Ishikawa (cell line): ENCODE measurements at regions not wholly inside any gene's neighbourhood (a gene's known extent, or its start where the extent isn't known, plus 50 kb on each side); places are given as distances from the start of the nearest gene placed in this dataset.

ENCODE experiments used
- CEBPB ChIP-seq: IDR thresholded peaks from 2 replicates; pipeline ENCODE4 v1.6.1; 2012
- CREB1 ChIP-seq: IDR thresholded peaks from 2 replicates; pipeline ENCODE4 v1.6.1; 2012; ENCODE audit warnings: low read depth
- EGR1 ChIP-seq: IDR thresholded peaks from 2 replicates; pipeline ENCODE4 v1.6.1; 2012
- EP300 ChIP-seq: IDR thresholded peaks from 2 replicates; pipeline ENCODE4 v1.6.1; 2012; ENCODE audit warnings: borderline replicate concordance
- FOXM1 ChIP-seq: IDR thresholded peaks from 2 replicates; pipeline ENCODE4 v1.6.1; 2012; ENCODE audit warnings: low read depth, borderline replicate concordance
- NFIC ChIP-seq: IDR thresholded peaks from 2 replicates; pipeline ENCODE4 v1.6.1; 2012
- RAD21 ChIP-seq: IDR thresholded peaks from 2 replicates; pipeline ENCODE4 v1.6.1; 2012; ENCODE audit warnings: low read depth
- TAF1 ChIP-seq: IDR thresholded peaks from 2 replicates; pipeline ENCODE4 v1.6.1; 2012; ENCODE audit warnings: low read depth, mild to moderate bottlenecking
- TCF12 ChIP-seq: IDR thresholded peaks from 2 replicates; pipeline ENCODE4 v1.6.1; 2012; ENCODE audit warnings: low read depth
- TEAD4 ChIP-seq: IDR thresholded peaks from 2 replicates; pipeline ENCODE4 v1.6.1; 2012
- YY1 ChIP-seq: IDR thresholded peaks from 2 replicates; pipeline ENCODE4 v1.6.1; 2012; ENCODE audit warnings: low read depth
- ZBTB7A ChIP-seq: IDR thresholded peaks from 2 replicates; pipeline ENCODE4 v1.6.1; 2012; ENCODE audit warnings: low read depth
- TF ChIP-seq, protein P1 (sequence below): IDR thresholded peaks from 2 replicates; pipeline ENCODE4 v1.6.1; 2012
- TF ChIP-seq, protein P2 (sequence below): IDR thresholded peaks from 2 replicates; pipeline ENCODE4 v1.6.1; 2012
- TF ChIP-seq, protein P3 (sequence below): IDR thresholded peaks from 2 replicates; pipeline ENCODE4 v1.6.1; 2012; ENCODE audit warnings: low read depth, mild to moderate bottlenecking

DNA sequence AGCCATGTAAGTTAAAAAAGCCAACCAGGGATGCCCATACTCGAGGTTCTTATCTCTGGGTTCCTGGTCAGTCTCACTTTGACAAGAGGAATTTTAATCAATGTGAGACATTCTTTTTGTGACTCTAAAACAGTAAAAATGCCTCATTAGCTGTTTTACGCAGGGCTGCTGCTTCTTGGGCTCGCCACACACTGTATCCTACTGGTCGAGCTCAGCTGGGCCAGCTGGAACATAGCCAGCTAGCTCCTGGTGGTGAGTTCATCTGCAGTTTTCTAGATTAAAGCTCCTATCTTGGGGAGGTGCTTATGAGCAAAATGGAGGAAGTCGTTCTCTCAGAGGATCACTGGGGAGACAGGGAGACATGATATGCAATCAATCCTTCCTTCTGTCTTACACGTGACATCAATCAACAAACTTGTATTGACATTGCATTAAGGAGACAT is 55.9 kb upstream of the LEF1 start:
- TF ChIP-seq NFIC (peak; percentile 22; the same call in 1 of the 2 replicates), ZBTB7A (no peak), EGR1 (no peak), TAF1 (no peak), CEBPB (no peak), YY1 (no peak), EP300 (no peak)
- TF ChIP-seq, protein P1, sequence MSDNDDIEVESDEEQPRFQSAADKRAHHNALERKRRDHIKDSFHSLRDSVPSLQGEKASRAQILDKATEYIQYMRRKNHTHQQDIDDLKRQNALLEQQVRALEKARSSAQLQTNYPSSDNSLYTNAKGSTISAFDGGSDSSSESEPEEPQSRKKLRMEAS: no peak

DNA sequence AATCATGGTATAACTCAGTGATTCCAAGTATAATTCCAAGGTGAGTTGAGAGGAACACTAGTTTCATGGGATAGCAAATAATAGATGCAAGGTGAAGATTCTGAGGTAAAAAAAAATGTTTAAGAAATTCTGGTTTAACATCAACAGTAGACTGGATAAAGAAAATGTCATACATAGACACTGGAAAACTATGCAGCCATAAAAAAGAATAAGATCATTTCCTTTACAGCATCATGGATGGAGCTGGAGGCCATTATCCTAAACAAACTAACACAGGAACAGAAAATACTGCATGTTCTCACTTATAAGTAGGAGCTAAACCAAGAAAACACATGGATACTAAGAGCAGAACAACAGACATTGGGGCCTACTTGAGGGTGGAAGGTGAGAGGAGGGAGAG is 54.6 kb upstream of the LEF1 start:
- TF ChIP-seq, protein P1: no peak
- no peak for TF ChIP-seq TAF1
- TF ChIP-seq, protein P2, sequence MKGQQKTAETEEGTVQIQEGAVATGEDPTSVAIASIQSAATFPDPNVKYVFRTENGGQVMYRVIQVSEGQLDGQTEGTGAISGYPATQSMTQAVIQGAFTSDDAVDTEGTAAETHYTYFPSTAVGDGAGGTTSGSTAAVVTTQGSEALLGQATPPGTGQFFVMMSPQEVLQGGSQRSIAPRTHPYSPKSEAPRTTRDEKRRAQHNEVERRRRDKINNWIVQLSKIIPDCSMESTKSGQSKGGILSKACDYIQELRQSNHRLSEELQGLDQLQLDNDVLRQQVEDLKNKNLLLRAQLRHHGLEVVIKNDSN: no peak
- no peak for TF ChIP-seq RAD21
- TF ChIP-seq FOXM1: no peak

DNA sequence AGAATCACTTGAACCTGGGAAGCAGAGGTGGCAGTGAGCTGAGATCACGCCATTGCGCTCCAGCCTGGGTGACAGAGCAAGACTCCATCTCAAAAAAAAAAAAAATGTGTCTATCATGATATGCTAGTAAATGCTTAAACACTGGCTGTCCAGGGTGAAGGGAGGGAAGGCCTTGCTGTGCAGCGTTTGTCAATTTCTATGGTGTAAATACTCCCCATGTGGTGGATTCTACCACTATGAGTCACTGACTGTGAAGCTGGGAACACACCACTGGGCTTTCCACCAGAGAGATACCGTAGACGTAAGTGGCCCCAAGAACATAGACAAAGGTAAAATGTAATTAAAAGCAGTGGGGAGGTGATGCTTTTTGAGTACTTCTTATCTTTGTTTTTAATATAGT is 51.3 kb upstream of the LEF1 start:
- TF ChIP-seq YY1 (no peak), TEAD4 (no peak), NFIC (no peak), EGR1 (no peak), ZBTB7A (no peak), RAD21 (no peak), CEBPB (no peak), CREB1 (no peak), FOXM1 (no peak), TCF12 (no peak), TAF1 (no peak), EP300 (no peak)
- TF ChIP-seq, protein P3, sequence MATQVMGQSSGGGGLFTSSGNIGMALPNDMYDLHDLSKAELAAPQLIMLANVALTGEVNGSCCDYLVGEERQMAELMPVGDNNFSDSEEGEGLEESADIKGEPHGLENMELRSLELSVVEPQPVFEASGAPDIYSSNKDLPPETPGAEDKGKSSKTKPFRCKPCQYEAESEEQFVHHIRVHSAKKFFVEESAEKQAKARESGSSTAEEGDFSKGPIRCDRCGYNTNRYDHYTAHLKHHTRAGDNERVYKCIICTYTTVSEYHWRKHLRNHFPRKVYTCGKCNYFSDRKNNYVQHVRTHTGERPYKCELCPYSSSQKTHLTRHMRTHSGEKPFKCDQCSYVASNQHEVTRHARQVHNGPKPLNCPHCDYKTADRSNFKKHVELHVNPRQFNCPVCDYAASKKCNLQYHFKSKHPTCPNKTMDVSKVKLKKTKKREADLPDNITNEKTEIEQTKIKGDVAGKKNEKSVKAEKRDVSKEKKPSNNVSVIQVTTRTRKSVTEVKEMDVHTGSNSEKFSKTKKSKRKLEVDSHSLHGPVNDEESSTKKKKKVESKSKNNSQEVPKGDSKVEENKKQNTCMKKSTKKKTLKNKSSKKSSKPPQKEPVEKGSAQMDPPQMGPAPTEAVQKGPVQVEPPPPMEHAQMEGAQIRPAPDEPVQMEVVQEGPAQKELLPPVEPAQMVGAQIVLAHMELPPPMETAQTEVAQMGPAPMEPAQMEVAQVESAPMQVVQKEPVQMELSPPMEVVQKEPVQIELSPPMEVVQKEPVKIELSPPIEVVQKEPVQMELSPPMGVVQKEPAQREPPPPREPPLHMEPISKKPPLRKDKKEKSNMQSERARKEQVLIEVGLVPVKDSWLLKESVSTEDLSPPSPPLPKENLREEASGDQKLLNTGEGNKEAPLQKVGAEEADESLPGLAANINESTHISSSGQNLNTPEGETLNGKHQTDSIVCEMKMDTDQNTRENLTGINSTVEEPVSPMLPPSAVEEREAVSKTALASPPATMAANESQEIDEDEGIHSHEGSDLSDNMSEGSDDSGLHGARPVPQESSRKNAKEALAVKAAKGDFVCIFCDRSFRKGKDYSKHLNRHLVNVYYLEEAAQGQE: no peak
- TF ChIP-seq, protein P2: no peak
- TF ChIP-seq, protein P1: no peak
